ENCODE measurements at regions not wholly inside any gene's neighbourhood (a gene's known extent, or its start where the extent isn't known, plus 50 kb on each side); places are given as distances from the start of the nearest gene placed in this dataset.

- Histone ChIP-seq H3K14ac (ENCODE audit: low read length) (no peak overlapping the region), H3K18ac (ENCODE audit: low read length) (no peak overlapping the region), H3K4ac (ENCODE audit: low read depth, low read length) (no peak overlapping the region), H3K79me2 (ENCODE audit: control insufficient read depth, insufficient read depth, low read length, poor library complexity) (no peaks in the 10 kb centered on the region), H3K79me1 (ENCODE audit: low read length) (no peaks in the 10 kb centered on the region), H3K4me2 (ENCODE audit: low read length) (no peak overlapping the region), H3K23ac (ENCODE audit: low read length) (no peak overlapping the region), H4K8ac (ENCODE audit: low read depth, low read length) (no peak overlapping the region), H3K9me3 (ENCODE audit: insufficient read depth, low read depth, low read length) (no peaks in the 10 kb centered on the region), H2BK120ac (ENCODE audit: insufficient read depth, low read length, poor library complexity) (no peak overlapping the region), H4K91ac (ENCODE audit: low read depth, low read length) (no peak overlapping the region), H4K12ac (ENCODE audit: low read depth, low read length) (no peak overlapping the region), H3K4me1 (ENCODE audit: control insufficient read depth in 1 of 2, insufficient read depth in 2 of 2, low read length in 2 of 2) (no peaks in the 10 kb centered on the region), H3K27ac (ENCODE audit: low read depth, low read length) (no peak overlapping the region), H3K4me3 (ENCODE audit: low read depth, low read length) (no peak overlapping the region), H3K27me3 (ENCODE audit: insufficient read depth, low read length) (no peaks in the 10 kb centered on the region), H2BK12ac (ENCODE audit: low read length) (no peak overlapping the region), H2BK5ac (ENCODE audit: low read depth, low read length, poor library complexity) (no peak overlapping the region), H2AK5ac (ENCODE audit: low read length) (no peak overlapping the region), H3K36me3 (ENCODE audit: control insufficient read depth in 1 of 2, insufficient read depth in 2 of 2, low read length in 2 of 2) (no peaks in the 10 kb centered on the region), H3K9ac (ENCODE audit: low read length) (no peak overlapping the region), H2AFZ (ENCODE audit: insufficient read depth, low read length, poor library complexity) (no peak overlapping the region)
- WGBS (ENCODE audit: extremely low coverage, insufficient coverage, insufficient read length) = no CpG with 5 or more reads among the region's 1 CpG
- DNase-seq = no peak
Measured at GRCh38 chr1:66443793-66444192, 90.2 kb upstream of the SGIP1 start.

DNA sequence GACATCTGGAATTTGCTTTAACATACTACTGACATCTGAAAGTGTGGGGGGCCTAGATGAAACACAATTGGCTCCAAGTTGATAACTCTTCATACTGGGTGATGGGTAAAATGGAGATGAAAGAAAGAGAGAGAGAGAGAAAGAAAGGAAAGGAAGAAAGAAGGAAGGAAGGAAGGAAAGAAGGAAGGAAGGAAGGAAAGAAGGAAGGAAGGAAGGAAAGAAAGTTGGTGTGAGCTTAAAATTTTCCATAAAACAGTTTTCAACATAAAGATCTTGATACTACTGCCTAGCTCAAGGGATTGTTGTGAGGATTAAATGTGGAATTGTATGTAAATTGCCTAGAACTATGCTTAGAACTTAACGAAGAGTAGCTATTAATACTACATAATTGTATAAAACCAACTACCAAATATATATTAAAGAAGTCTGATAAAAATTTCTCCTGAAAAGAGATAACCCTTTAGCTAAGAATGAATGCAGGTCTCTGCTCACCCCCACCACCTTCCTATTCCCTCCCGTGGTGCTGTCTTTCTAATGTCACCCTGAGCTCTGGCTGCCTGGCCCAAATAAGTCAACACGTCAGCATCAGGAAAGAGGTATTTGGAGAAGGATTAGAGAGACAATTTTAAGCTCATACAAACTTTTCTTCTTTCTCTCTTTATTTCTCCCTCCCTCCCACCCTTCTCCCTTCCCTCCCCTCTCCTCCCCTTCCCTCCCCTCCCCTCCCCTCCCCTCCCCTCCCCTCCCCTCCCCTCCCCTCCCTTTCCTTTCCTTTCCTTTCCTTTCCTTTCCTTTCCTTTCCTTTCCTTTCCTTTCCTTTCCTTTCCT, 89.3 kb upstream of the SGIP1 start:
- Histone ChIP-seq H2BK12ac (ENCODE audit: low read length) (no peak overlapping the region), H4K12ac (ENCODE audit: low read depth, low read length) (no peak overlapping the region), H3K14ac (ENCODE audit: low read length) (no peak overlapping the region), H2BK5ac (ENCODE audit: low read depth, low read length, poor library complexity) (no peak overlapping the region), H2AFZ (ENCODE audit: insufficient read depth, low read length, poor library complexity) (no peak overlapping the region), H3K79me1 (ENCODE audit: low read length) (no peaks in the 10 kb centered on the region), H3K27ac (ENCODE audit: low read depth, low read length) (no peak overlapping the region), H3K4me3 (ENCODE audit: low read depth, low read length) (no peak overlapping the region), H4K8ac (ENCODE audit: low read depth, low read length) (no peak overlapping the region), H2BK120ac (ENCODE audit: insufficient read depth, low read length, poor library complexity) (no peak overlapping the region), H4K91ac (ENCODE audit: low read depth, low read length) (no peak overlapping the region), H3K23ac (ENCODE audit: low read length) (no peak overlapping the region), H3K4ac (ENCODE audit: low read depth, low read length) (no peak overlapping the region), H3K9me3 (ENCODE audit: insufficient read depth, low read depth, low read length) (no peaks in the 10 kb centered on the region), H3K4me2 (ENCODE audit: low read length) (no peak overlapping the region), H3K79me2 (ENCODE audit: control insufficient read depth, insufficient read depth, low read length, poor library complexity) (no peaks in the 10 kb centered on the region), H3K36me3 (ENCODE audit: control insufficient read depth in 1 of 2, insufficient read depth in 2 of 2, low read length in 2 of 2) (no peaks in the 10 kb centered on the region), H2AK5ac (ENCODE audit: low read length) (no peak overlapping the region), H3K18ac (ENCODE audit: low read length) (no peak overlapping the region), H3K27me3 (ENCODE audit: insufficient read depth, low read length) (no peaks in the 10 kb centered on the region), H3K9ac (ENCODE audit: low read length) (no peak overlapping the region), H3K4me1 (ENCODE audit: control insufficient read depth in 1 of 2, insufficient read depth in 2 of 2, low read length in 2 of 2) (no peaks in the 10 kb centered on the region)
- no peak for DNase-seq
- WGBS (ENCODE audit: extremely low coverage, insufficient coverage, insufficient read length) = no CpG with 5 or more reads among the region's 3 CpGs

DNA sequence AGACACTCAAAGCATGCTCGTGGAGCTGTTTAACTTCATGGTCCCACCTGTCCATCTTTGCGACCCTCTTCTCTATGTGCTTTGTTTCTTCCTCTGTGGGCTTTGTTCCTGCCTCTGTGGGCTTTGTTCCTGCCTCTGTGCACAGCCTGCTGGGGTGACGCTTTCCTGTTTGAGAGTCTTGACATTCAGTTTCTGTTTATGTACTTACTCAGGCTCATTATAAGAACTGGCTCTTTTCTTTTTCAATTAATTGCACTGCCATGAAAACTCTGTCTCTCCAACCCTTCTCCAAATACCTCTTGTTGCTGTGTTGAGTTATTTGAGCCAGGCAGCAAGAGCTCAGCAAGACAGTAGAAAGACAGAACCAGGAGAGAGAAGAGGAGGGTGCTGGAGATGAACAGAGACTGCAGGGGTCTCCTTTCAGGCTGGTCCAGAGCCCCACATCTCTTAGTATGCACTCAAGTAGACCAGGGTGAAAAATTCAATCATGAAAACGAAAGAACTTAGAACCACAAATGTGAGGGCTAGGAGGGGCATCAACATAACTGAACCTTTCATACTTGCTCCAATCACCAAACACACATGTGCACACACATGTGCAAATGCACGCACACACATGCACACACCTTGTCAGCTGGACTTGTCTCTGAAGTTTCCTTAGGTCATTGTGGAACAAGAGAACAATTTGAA, 88.3 kb upstream of the SGIP1 start:
- no peak for DNase-seq
- Histone ChIP-seq H3K4me3 (ENCODE audit: low read depth, low read length) (no peak overlapping the region), H3K4ac (ENCODE audit: low read depth, low read length) (no peak overlapping the region), H3K36me3 (ENCODE audit: control insufficient read depth in 1 of 2, insufficient read depth in 2 of 2, low read length in 2 of 2) (no peaks in the 10 kb centered on the region), H4K8ac (ENCODE audit: low read depth, low read length) (no peak overlapping the region), H3K4me1 (ENCODE audit: control insufficient read depth in 1 of 2, insufficient read depth in 2 of 2, low read length in 2 of 2) (no peaks in the 10 kb centered on the region), H4K91ac (ENCODE audit: low read depth, low read length) (no peak overlapping the region), H3K18ac (ENCODE audit: low read length) (no peak overlapping the region), H2BK120ac (ENCODE audit: insufficient read depth, low read length, poor library complexity) (no peak overlapping the region), H2AK5ac (ENCODE audit: low read length) (no peak overlapping the region), H3K14ac (ENCODE audit: low read length) (no peak overlapping the region), H4K12ac (ENCODE audit: low read depth, low read length) (no peak overlapping the region), H3K4me2 (ENCODE audit: low read length) (no peak overlapping the region), H3K23ac (ENCODE audit: low read length) (no peak overlapping the region), H3K27ac (ENCODE audit: low read depth, low read length) (no peak overlapping the region), H2BK12ac (ENCODE audit: low read length) (no peak overlapping the region), H3K27me3 (ENCODE audit: insufficient read depth, low read length) (no peaks in the 10 kb centered on the region), H3K9ac (ENCODE audit: low read length) (no peak overlapping the region), H2AFZ (ENCODE audit: insufficient read depth, low read length, poor library complexity) (peak overlapping the region; percentile 70), H2BK5ac (ENCODE audit: low read depth, low read length, poor library complexity) (no peak overlapping the region), H3K9me3 (ENCODE audit: insufficient read depth, low read depth, low read length) (no peaks in the 10 kb centered on the region), H3K79me1 (ENCODE audit: low read length) (no peaks in the 10 kb centered on the region), H3K79me2 (ENCODE audit: control insufficient read depth, insufficient read depth, low read length, poor library complexity) (no peaks in the 10 kb centered on the region)
- no CpG with 5 or more reads among the region's 5 CpGs for WGBS (ENCODE audit: extremely low coverage, insufficient coverage, insufficient read length)

- no CpG with 5 or more reads among the region's 8 CpGs for WGBS (ENCODE audit: extremely low coverage, insufficient coverage, insufficient read length)
Measured at GRCh38 chr1:66446261-66447001, 87.5 kb upstream of the SGIP1 start.

More at GRCh38 chr1:66446261-66447001, 87.5 kb upstream of the SGIP1 start:
- H3K4me3 ChIP-seq (ENCODE audit: low read depth, low read length) = no peak overlapping the region
- no peak overlapping the region for H3K23ac ChIP-seq (ENCODE audit: low read length)
- H4K8ac ChIP-seq (ENCODE audit: low read depth, low read length) = no peak overlapping the region
- no peak overlapping the region for H3K4ac ChIP-seq (ENCODE audit: low read depth, low read length)
- no peaks in the 10 kb centered on the region for H3K9me3 ChIP-seq (ENCODE audit: insufficient read depth, low read depth, low read length)
- no peaks in the 10 kb centered on the region for H3K79me2 ChIP-seq (ENCODE audit: control insufficient read depth, insufficient read depth, low read length, poor library complexity)
- H2BK120ac ChIP-seq (ENCODE audit: insufficient read depth, low read length, poor library complexity) = no peak overlapping the region
- H3K4me1 ChIP-seq (ENCODE audit: control insufficient read depth in 1 of 2, insufficient read depth in 2 of 2, low read length in 2 of 2) = no peaks in the 10 kb centered on the region
- H2AK5ac ChIP-seq (ENCODE audit: low read length) = no peak overlapping the region
- H3K18ac ChIP-seq (ENCODE audit: low read length) = no peak overlapping the region
- no peak overlapping the region for H4K12ac ChIP-seq (ENCODE audit: low read depth, low read length)
- H3K36me3 ChIP-seq (ENCODE audit: control insufficient read depth in 1 of 2, insufficient read depth in 2 of 2, low read length in 2 of 2) = no peaks in the 10 kb centered on the region
- H3K14ac ChIP-seq (ENCODE audit: low read length) = no peak overlapping the region
- H2BK5ac ChIP-seq (ENCODE audit: low read depth, low read length, poor library complexity) = no peak overlapping the region
- no peak overlapping the region for H3K27ac ChIP-seq (ENCODE audit: low read depth, low read length)
- H2AFZ ChIP-seq (ENCODE audit: insufficient read depth, low read length, poor library complexity) = no peak overlapping the region
- DNase-seq = peak; percentile 9 to 85
- H3K79me1 ChIP-seq (ENCODE audit: low read length) = no peaks in the 10 kb centered on the region
- no peaks in the 10 kb centered on the region for H3K27me3 ChIP-seq (ENCODE audit: insufficient read depth, low read length)
- H3K9ac ChIP-seq (ENCODE audit: low read length) = no peak overlapping the region
- no peak overlapping the region for H4K91ac ChIP-seq (ENCODE audit: low read depth, low read length)
- H3K4me2 ChIP-seq (ENCODE audit: low read length) = no peak overlapping the region
- H2BK12ac ChIP-seq (ENCODE audit: low read length) = no peak overlapping the region

Measured in trophoblast cell (in vitro differentiated cells and primary cell).